Psoas muscle (tissue), 7 donors: ENCODE measurements at regions not wholly inside any gene's neighbourhood (a gene's known extent, or its start where the extent isn't known, plus 50 kb on each side); places are given as distances from the start of the nearest gene placed in this dataset.

Experiments used
- ATAC-seq, 4 donors: fragments of 200-7000 bp; cut with Tn5 transposase; one replicate each; pipeline ENCODE4 v1.9.1; 2020; ENCODE audit warnings: moderate library complexity in 3 of 4, mild to moderate bottlenecking in 2 of 4
- DNase-seq, 2 donors: peaks; one replicate each; pipeline ENCODE4 v3.0.0-alpha.2; 2020
- H3K27ac ChIP-seq: fragments of 200-600 bp; one replicate; pipeline ENCODE4 v1.8.0; 2022
- H3K27me3 ChIP-seq, 3 donors: fragments of 200-600 bp in 1 of 3; one replicate each; pipeline versions ENCODE4 v1.6.1 to v1.8.0; 2013 to 2022; ENCODE audit warnings: low read length in 2 of 3, mild to moderate bottlenecking in 2 of 3, moderate library complexity in 1 of 3; ENCODE audit not compliant: insufficient read depth in 3 of 3
- H3K36me3 ChIP-seq, 2 donors: fragments of 200-600 bp in 1 of 2; one replicate each; pipeline versions ENCODE4 v1.6.1 to v1.8.0; 2013 to 2022; ENCODE audit warnings: low read depth in 1 of 2, mild to moderate bottlenecking in 1 of 2, moderate library complexity in 1 of 2; ENCODE audit not compliant: insufficient read depth in 1 of 2
- H3K4me1 ChIP-seq: fragments of 200-600 bp; one replicate; pipeline ENCODE4 v1.8.0; 2022
- H3K4me3 ChIP-seq: fragments of 200-600 bp; one replicate; pipeline ENCODE4 v1.8.0; 2022; ENCODE audit warnings: mild to moderate bottlenecking
- H3K9me3 ChIP-seq: fragments of 200-600 bp; one replicate; pipeline ENCODE4 v1.8.0; 2022
- CTCF ChIP-seq: fragments of 200-600 bp; IDR thresholded peaks from one replicate; pipeline ENCODE4 v1.8.0; 2022; ENCODE audit warnings: antibody characterized with exemption
- WGBS, 3 donors: extraction: QIAGEN DNeasy Blood & Tissue Kit; methylation state at CpG; one replicate each; pipeline versions ENCODE4 v1.1.6 to v1.1.7; 2013; 5-methylcytosine and 5-hydroxymethylcytosine counted together
- intact Hi-C, 2 donors: fragments of 100-400 bp; cut with DNase I; formaldehyde crosslinking; loops; one replicate each; pipeline versions ENCODE4 v1.11.0 to v1.14.2; 2022
- donor health status: healthy with polysubstance abuse.
- donor health status: DM: no; HTN: no; CAD: no; lungs with moderate emphysema.
- donor health status: Bipolar disorder and iron deficiency.
- donor health status: healthy.
- donor health status: DM: yes; HTN: yes; CAD: no.
- donor health status: DM: no; HTN: no; CAD: no.
- donor health status: DM: yes; HTN: yes; CAD: no.

- Histone ChIP-seq H3K27me3 (no peaks in the 10 kb centered on the region), H3K4me1 (no peaks in the 10 kb centered on the region), H3K4me3 (no peak overlapping the region), H3K27ac (no peak overlapping the region), H3K36me3 (no peaks in the 10 kb centered on the region), H3K9me3 (no peaks in the 10 kb centered on the region)
- no peak for TF ChIP-seq CTCF
- intact Hi-C loops, result no loop called here
- ATAC-seq, result no peak
- no peak for DNase-seq
- WGBS, 3 donors, result 44 to 73% (median 63%) methylated on average over 2 of the region's 2 CpGs
Observed at GRCh38 chr1:218683242-218683641, 338.1 kb downstream of the TGFB2 start.

- H3K4me1 ChIP-seq, result no peaks in the 10 kb centered on the region
- intact Hi-C loops, result no loop called here
- H3K4me3 ChIP-seq, result no peak overlapping the region
- no peak overlapping the region for H3K27ac ChIP-seq
- DNase-seq, result no peak
- no peaks in the 10 kb centered on the region for H3K9me3 ChIP-seq
- no peaks in the 10 kb centered on the region for H3K27me3 ChIP-seq
- no peak for TF ChIP-seq CTCF
- no peaks in the 10 kb centered on the region for H3K36me3 ChIP-seq
- no peak for ATAC-seq
Observed at GRCh38 chr1:218686258-218686657, 341.1 kb downstream of the TGFB2 start.

- no peaks in the 10 kb centered on the region for H3K9me3 ChIP-seq
- DNase-seq (no peak), ATAC-seq (no peak)
- intact Hi-C loops, result no loop called here
- H3K27ac ChIP-seq, result no peak overlapping the region
- TF ChIP-seq CTCF, result no peak
- H3K4me1 ChIP-seq, result no peaks in the 10 kb centered on the region
- no peaks in the 10 kb centered on the region for H3K36me3 ChIP-seq
- 86 to 100% (median 90%) methylated on average over 1 of the region's 1 CpG for WGBS, 3 donors
- no peaks in the 10 kb centered on the region for H3K27me3 ChIP-seq
- H3K4me3 ChIP-seq, result no peak overlapping the region
Observed at GRCh38 chr1:218686761-218687160, 341.6 kb downstream of the TGFB2 start.

- WGBS, 3 donors, result 80 to 89% (median 86%) methylated on average over 2 of the region's 2 CpGs
- Histone ChIP-seq H3K27ac (no peak overlapping the region), H3K9me3 (no peaks in the 10 kb centered on the region), H3K27me3 (no peaks in the 10 kb centered on the region), H3K4me1 (no peaks in the 10 kb centered on the region), H3K36me3 (no peaks in the 10 kb centered on the region), H3K4me3 (no peak overlapping the region)
- TF ChIP-seq CTCF, result no peak
- intact Hi-C loops, result no loop called here
- ATAC-seq (no peak), DNase-seq (no peak)
Observed at GRCh38 chr1:218692808-218693207, 347.7 kb downstream of the TGFB2 start.

GRCh38 chr1:218693599-218693998 is 348.5 kb downstream of the TGFB2 start:
- Histone ChIP-seq H3K36me3 (no peaks in the 10 kb centered on the region), H3K27ac (no peak overlapping the region), H3K4me3 (no peak overlapping the region), H3K9me3 (no peaks in the 10 kb centered on the region), H3K4me1 (no peaks in the 10 kb centered on the region), H3K27me3 (no peaks in the 10 kb centered on the region)
- no peak for TF ChIP-seq CTCF
- intact Hi-C loops, result no loop called here
- WGBS, 3 donors, result 32 to 64% (median 44%) methylated on average over 2 of the region's 2 CpGs
- ATAC-seq (no peak), DNase-seq (no peak)
